HG02938 (cell line): ENCODE measurements at regions not wholly inside any gene's neighbourhood (a gene's known extent, or its start where the extent isn't known, plus 50 kb on each side); places are given as distances from the start of the nearest gene placed in this dataset.

Experiments used
- ATAC-seq: cut with Tn5 transposase; IDR thresholded peaks from one replicate; pipeline ENCODE4 v1.9.1; 2021; ENCODE audit warnings: mild to moderate bottlenecking, moderate library complexity; ENCODE audit not compliant: unreplicated experiment

GRCh38 chr21:23712166-23712565, 1895.1 kb downstream of the MRPL39 start:
- ATAC-seq, result no peak

GRCh38 chr21:23706431-23706830, 1900.8 kb downstream of the MRPL39 start:
- ATAC-seq, result no peak

- no peak for ATAC-seq
Observed at GRCh38 chr21:23699402-23699801, 1907.9 kb downstream of the MRPL39 start.

- ATAC-seq, result no peak
Observed at GRCh38 chr21:23698619-23699018, 1908.7 kb downstream of the MRPL39 start.

- no peak for ATAC-seq
Observed at GRCh38 chr21:23695443-23695842, 1911.8 kb downstream of the MRPL39 start.

GRCh38 chr21:23694390-23694789, 1912.9 kb downstream of the MRPL39 start:
- no peak for ATAC-seq

GRCh38 chr21:23690316-23690715, 1917.0 kb downstream of the MRPL39 start:
- no peak for ATAC-seq

- no peak for ATAC-seq
Observed at GRCh38 chr21:23686737-23687523, 1920.4 kb downstream of the MRPL39 start.

- ATAC-seq, result no peak
Observed at GRCh38 chr21:23684431-23684830, 1922.8 kb downstream of the MRPL39 start.

GRCh38 chr21:23664193-23664694, 1943.0 kb downstream of the MRPL39 start:
- ATAC-seq, result no peak

- ATAC-seq, result no peak
Observed at GRCh38 chr21:23660560-23660959, 1946.7 kb downstream of the MRPL39 start.

- no peak for ATAC-seq
Observed at GRCh38 chr21:23644768-23645167, 1962.5 kb downstream of the MRPL39 start.

- no peak for ATAC-seq
Observed at GRCh38 chr21:23639721-23640120, 1967.6 kb downstream of the MRPL39 start.

GRCh38 chr21:23638131-23638695, 1969.1 kb downstream of the MRPL39 start:
- no peak for ATAC-seq

GRCh38 chr21:23633447-23633940, 1973.8 kb downstream of the MRPL39 start:
- ATAC-seq, result no peak

- no peak for ATAC-seq
Observed at GRCh38 chr21:23624281-23624680, 1983.0 kb downstream of the MRPL39 start.

GRCh38 chr21:23613014-23613413, 1994.3 kb downstream of the MRPL39 start:
- ATAC-seq, result no peak

GRCh38 chr21:23612210-23612609, 1995.1 kb downstream of the MRPL39 start:
- ATAC-seq, result no peak

GRCh38 chr21:23607782-23608431, 1999.4 kb downstream of the MRPL39 start:
- ATAC-seq, result no peak

GRCh38 chr21:23601549-23601948, 2005.7 kb downstream of the MRPL39 start:
- no peak for ATAC-seq

GRCh38 chr21:23593582-23593981, 2013.7 kb downstream of the MRPL39 start:
- no peak for ATAC-seq

GRCh38 chr21:23585419-23585818, 2021.9 kb downstream of the MRPL39 start:
- ATAC-seq, result no peak
